SU-DHL-6 (cell line): ENCODE measurements at regions not wholly inside any gene's neighbourhood (a gene's known extent, or its start where the extent isn't known, plus 50 kb on each side); places are given as distances from the start of the nearest gene placed in this dataset.

Source experiments
- EZH2phosphoT487 ChIP-seq: fragments of 200-600 bp; sonication (generic), shearing (Covaris generic); conservative IDR thresholded peaks from 2 replicates; pipeline ENCODE4 v1.6.1; 2018; ENCODE audit warnings: mild to moderate bottlenecking, antibody characterized with exemption, low read length, moderate library complexity, mixed read lengths
- TF ChIP-seq, protein P1 (sequence below): fragments of 200-600 bp; sonication (generic); IDR thresholded peaks from one replicate; pipeline ENCODE4 v1.5.1; 2017; ENCODE audit warnings: antibody characterized with exemption, mild to moderate bottlenecking, low read length, moderate library complexity; ENCODE audit not compliant: insufficient read depth, poor library complexity, severe bottlenecking

DNA sequence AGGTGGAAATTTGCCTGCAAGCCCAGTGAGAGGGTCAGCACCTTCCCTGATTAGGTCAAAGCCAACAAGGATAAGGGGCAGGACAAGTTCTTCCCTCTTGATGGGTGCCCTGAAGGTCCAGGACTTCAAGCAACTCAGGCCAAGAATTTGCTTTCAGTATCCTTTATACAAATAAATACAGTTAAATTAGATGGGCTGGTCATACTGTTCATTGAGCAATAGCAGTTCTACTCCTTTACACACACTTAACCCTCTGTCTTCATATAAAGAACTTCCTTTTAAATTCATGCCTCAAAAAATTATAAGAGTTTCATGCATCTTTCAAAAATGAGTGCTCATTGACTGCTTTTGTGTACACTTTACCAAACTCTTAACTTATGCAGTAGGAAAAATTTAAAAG is 392.0 kb downstream of the SPRY1 start:
- TF ChIP-seq, protein P1, sequence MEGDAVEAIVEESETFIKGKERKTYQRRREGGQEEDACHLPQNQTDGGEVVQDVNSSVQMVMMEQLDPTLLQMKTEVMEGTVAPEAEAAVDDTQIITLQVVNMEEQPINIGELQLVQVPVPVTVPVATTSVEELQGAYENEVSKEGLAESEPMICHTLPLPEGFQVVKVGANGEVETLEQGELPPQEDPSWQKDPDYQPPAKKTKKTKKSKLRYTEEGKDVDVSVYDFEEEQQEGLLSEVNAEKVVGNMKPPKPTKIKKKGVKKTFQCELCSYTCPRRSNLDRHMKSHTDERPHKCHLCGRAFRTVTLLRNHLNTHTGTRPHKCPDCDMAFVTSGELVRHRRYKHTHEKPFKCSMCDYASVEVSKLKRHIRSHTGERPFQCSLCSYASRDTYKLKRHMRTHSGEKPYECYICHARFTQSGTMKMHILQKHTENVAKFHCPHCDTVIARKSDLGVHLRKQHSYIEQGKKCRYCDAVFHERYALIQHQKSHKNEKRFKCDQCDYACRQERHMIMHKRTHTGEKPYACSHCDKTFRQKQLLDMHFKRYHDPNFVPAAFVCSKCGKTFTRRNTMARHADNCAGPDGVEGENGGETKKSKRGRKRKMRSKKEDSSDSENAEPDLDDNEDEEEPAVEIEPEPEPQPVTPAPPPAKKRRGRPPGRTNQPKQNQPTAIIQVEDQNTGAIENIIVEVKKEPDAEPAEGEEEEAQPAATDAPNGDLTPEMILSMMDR, result no peak
- no peak for TF ChIP-seq EZH2phosphoT487
